GM19372 (cell line): ENCODE measurements at regions not wholly inside any gene's neighbourhood (a gene's known extent, or its start where the extent isn't known, plus 50 kb on each side); places are given as distances from the start of the nearest gene placed in this dataset.

Source experiments
- ATAC-seq: cut with Tn5 transposase; IDR thresholded peaks from one replicate; pipeline ENCODE4 v1.9.1; 2021; ENCODE audit warnings: mild to moderate bottlenecking, low read depth, moderate library complexity; ENCODE audit not compliant: unreplicated experiment

GRCh38 chr10:33820531-33820930, 486.1 kb upstream of the NRP1 start:
- ATAC-seq = no peak

GRCh38 chr10:33819206-33819605, 484.7 kb upstream of the NRP1 start:
- no peak for ATAC-seq

GRCh38 chr10:33818343-33818742, 483.9 kb upstream of the NRP1 start:
- ATAC-seq = no peak

- ATAC-seq = no peak
Measured at GRCh38 chr10:33817605-33818004, 483.1 kb upstream of the NRP1 start.

GRCh38 chr10:33815776-33816175, 481.3 kb upstream of the NRP1 start:
- no peak for ATAC-seq

- no peak for ATAC-seq
Measured at GRCh38 chr10:33813871-33814270, 479.4 kb upstream of the NRP1 start.

GRCh38 chr10:33813415-33813814, 478.9 kb upstream of the NRP1 start:
- no peak for ATAC-seq

GRCh38 chr10:33812586-33812985, 478.1 kb upstream of the NRP1 start:
- ATAC-seq = no peak

- ATAC-seq = no peak
Measured at GRCh38 chr10:33810986-33811385, 476.5 kb upstream of the NRP1 start.

GRCh38 chr10:33809732-33810131, 475.3 kb upstream of the NRP1 start:
- ATAC-seq = no peak

GRCh38 chr10:33808475-33808874, 474.0 kb upstream of the NRP1 start:
- no peak for ATAC-seq

- no peak for ATAC-seq
Measured at GRCh38 chr10:33807531-33808359, 473.3 kb upstream of the NRP1 start.

GRCh38 chr10:33805831-33806230, 471.4 kb upstream of the NRP1 start:
- ATAC-seq = no peak

GRCh38 chr10:33804584-33804983, 470.1 kb upstream of the NRP1 start:
- no peak for ATAC-seq

- ATAC-seq = no peak
Measured at GRCh38 chr10:33803248-33803647, 468.8 kb upstream of the NRP1 start.

GRCh38 chr10:33802566-33802965, 468.1 kb upstream of the NRP1 start:
- ATAC-seq = no peak

- no peak for ATAC-seq
Measured at GRCh38 chr10:33801705-33802104, 467.2 kb upstream of the NRP1 start.

- no peak for ATAC-seq
Measured at GRCh38 chr10:33800986-33801385, 466.5 kb upstream of the NRP1 start.

GRCh38 chr10:33800545-33800944, 466.1 kb upstream of the NRP1 start:
- no peak for ATAC-seq

- ATAC-seq = no peak
Measured at GRCh38 chr10:33799944-33800323, 465.5 kb upstream of the NRP1 start.

- ATAC-seq = no peak
Measured at GRCh38 chr10:33799281-33799943, 464.9 kb upstream of the NRP1 start.

- ATAC-seq = no peak
Measured at GRCh38 chr10:33798754-33799153, 464.3 kb upstream of the NRP1 start.
